LHCN-M2 (cell line): ENCODE measurements at regions not wholly inside any gene's neighbourhood (a gene's known extent, or its start where the extent isn't known, plus 50 kb on each side); places are given as distances from the start of the nearest gene placed in this dataset.
"Not testable (repeated sequence)": the region's sequence is repeated elsewhere in the genome, so short reads cannot be mapped to it uniquely, and the experiment has no call there.

Experiments used
- DNase-seq: peaks from one replicate; pipeline ENCODE4 v3.0.0-alpha.2; 2012; ENCODE audit warnings: low read depth

DNA sequence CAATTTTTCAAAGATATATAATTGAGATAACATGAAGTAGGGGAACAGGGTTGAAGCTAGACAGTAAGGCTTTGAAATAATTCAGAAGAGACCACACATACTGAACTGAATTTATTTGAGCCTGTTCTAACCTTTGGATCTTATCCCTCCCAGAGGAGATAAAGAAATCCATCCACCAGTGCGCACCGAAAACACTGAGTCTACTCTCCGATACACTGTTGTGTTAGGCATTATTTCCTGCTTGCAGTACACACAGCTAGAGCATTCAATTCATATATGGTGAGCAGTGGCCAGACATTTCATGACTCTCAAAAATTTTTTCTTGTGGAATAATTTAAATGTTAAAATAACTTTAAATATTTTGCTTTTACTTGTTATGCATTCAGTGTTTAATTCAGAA, 342.7 kb downstream of the GPD2 start:
- DNase-seq = no peak

DNA sequence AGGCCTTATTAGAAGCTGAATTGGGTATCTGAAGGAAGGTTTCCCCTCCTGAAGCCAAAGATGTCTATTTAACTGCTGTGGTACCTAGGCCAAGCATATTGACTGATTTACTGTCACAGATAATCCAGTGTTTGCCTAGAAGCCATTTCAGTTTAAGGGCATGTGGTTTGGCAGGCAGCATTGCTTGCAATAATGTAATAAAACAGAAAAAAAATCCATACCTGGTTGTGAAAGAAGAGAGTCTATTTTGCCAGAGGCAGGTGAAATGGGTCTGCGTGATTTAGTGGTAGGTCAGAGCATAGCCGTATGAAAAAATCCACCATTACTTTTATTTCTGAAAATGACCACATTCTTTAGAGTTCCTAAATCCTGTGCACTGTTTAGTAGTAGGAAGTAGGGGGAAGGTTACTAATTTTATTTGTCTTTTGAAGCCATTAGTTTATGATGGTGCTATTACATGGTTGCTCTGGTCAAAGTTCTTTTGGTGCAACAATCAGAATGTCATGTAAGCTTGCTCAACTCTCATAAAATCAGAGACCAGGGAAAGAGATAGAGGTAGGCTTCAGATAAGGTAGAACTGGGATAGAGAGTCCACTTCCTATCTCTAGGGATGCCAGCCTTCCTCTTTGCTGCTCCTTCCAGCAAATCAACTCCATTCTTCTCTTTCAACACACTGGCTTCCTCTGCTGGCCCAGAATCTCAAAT, 343.4 kb downstream of the GPD2 start:
- DNase-seq = no peak

DNA sequence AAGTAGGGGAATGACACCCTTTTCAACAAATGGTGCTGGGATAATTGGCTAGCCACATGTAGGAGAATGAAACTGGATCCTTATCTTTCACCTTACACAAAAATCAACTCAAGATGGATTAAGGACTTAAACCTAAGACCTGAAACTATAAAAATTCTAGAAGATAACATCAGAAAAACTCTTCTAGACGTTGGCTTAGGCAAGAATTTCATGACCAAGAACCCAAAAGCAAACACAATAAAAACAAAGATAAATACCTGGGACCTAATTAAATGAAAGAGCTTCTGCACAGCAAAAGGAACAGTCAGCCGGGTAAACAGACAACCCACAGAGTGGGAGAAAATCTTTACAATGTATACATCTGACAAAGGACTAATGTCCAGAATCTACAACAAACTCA, 345.5 kb downstream of the GPD2 start:
- not testable (repeated sequence) for DNase-seq

DNA sequence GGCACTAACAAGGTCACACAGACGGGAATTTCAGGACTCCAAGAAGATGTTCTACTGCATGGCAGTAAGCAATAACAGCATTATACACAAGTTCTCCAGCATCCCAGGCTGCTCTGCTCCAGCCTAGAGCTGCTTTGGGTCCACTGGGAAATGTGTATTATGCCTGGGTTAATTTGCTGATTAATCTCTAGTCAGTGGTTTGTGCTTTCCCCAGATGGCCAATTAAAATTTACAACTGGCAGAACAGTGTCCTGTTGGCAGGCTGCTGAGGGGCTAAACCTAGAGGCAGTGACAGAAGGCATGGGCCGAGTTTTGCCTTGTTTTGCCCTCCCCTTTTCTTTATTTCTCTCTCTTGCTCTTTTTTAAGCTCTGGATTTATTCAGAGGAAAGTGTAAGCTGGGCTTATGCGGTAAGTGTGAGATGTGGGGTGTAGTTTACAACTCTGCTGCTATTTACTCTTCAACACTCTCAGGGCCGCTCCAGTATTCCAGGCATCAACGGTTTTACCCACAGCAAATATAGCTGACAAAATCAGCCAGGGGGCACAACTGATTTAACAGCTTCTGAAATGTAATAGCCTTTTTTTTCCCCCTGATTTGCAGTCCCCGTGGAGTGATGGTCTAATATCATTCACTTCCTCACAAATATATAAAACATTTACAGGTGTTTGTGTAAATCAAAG, 348.0 kb downstream of the GPD2 start:
- DNase-seq = peak; percentile 9

DNA sequence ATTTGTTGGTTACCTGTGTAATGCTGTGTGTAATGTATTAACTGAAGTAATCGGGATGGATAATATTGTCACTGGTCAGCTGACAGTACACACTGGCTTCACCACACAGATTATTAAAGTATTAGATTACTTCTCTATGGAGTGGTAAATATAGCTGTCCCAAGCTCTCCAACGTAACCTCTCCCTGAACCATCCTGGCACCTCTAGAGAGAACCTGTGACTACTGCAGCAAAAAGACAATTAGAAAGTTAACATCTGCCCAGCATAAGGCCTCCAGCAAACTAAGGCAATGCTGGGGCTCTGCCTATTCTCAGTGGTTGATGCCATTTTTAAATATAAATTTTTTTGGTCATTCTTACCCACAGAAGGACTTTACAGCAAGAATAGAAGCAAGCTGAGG, 351.3 kb downstream of the GPD2 start:
- no peak for DNase-seq

DNA sequence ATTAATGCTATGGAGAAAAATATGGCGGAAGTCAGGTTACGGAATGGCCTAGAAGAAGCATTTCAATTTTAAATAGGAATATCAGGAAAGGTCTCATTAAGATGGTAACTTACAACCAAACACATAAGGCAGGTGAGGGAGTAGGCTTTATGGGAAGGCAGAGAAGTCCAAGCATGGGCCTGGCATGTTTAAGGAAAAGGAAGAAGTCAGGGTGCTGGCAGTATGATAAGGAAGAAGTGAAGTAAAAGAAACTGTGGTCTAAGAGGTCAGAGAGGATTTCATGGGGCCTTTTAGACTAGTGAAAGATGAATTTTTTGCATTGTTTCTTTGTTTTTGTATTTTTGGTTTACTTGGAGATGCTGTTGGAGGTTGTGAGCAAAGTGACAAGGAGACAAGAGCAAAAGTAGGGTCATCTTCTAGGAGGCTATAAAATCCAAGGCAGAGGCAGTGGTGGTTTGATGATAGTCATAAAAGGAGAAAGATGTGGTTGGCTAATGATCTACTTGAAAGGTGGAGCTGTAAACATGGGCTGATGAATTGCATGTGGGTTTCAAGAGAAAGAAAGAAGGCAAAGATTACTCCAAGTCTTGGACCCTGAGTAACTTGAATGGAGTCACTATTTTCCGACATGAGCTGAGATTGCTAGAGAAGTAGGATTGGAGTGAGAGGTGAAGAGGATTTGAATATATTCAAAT, 354.3 kb downstream of the GPD2 start:
- no peak for DNase-seq

DNA sequence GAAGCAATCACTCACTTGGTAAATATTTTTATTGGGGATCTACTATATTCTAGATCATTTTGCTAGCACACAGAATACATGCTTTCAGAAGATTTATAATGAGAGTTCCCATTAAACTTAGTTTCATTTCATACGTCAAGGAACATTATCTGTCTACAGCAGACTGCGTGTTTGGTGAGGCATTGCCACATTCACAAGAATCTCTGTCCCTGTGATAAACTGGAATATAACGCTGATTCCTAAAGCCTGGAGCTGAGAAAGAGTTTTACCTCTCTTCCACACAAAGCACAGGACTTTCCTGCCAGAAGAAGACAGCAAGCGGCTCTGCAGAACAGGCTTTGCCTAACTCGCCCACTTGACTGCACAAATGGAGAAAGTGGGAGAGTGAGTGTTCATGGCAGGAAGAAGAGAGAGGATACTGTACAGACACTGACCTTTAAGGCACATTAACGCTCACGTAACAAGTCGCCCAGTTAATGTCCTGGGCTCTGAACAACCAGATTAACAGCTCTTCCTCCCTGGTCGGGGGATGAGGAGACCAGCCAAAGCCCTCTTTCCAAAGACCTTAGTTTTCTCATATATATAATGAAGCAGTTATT, 356.2 kb downstream of the GPD2 start:
- DNase-seq = no peak

DNA sequence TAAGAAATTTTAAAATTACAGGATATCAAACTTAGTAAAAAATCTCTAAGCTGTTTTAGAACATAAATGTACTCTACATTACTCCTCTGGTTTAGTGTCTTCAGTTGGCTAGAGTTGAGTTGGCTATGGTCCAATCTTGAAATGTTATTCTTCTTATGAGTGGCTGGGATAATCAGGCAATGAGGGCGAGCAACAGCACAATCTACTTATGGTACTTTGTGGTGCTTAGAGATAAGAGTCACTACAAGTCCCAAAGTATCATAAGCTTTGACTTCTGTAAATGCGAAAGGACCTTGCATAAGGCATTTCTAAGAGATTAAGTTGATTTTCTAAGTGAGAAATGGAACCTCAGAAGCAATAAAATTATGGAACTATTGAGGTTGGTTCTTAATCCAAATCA, 361.7 kb downstream of the GPD2 start:
- no peak for DNase-seq

DNA sequence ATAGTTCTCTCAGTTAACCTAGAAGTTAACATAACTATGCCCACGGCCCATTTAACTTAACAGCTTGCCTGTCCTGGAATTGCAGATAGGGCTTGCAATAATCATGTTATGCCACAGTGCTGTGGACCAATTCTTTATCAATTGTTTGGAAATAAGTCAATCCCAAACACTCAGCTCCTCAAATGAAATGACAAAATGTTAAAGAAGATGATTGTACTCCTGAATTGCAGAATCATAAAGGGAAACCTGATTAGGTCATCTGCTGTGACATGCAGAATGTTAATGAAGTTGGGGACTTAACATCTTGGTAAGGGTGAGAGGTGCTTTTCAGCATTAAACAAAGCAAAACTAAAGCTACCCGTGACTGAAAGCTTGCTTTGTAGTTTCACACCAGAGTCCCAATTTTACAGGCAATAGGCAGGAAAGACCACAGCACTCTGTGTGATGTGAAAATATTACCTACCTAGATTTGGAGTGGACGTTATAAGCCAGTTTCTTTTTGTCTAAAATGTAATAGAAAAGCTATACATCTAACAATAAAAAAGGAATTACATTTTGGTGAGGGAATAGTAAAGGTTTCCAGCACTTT, 364.0 kb downstream of the GPD2 start:
- no peak for DNase-seq

DNA sequence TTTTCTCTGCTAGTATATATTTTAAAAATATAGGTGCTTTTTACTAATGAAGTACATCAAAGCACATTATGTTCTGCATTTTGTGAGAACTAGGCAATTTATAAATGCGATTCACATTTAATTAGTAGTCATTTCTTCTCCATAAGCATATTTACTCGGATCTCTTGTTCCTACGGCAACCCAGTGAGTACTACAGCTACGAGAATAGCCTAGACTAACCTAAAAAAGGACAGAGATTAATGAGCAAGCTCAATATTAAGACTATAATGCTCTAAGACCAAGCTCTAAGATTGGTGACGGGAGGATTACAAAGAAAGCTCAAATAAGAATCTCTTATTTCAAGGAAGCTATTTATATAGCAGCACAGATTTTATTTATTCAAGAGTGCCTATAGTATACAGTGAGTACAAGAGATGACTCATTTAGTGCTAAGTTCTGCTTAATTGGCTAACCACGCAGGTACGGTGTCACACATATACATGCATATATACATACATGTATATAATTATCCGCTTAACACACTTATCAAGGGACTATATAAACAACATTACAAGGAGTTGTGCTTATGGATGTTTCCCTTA, 364.7 kb downstream of the GPD2 start:
- DNase-seq = no peak

DNA sequence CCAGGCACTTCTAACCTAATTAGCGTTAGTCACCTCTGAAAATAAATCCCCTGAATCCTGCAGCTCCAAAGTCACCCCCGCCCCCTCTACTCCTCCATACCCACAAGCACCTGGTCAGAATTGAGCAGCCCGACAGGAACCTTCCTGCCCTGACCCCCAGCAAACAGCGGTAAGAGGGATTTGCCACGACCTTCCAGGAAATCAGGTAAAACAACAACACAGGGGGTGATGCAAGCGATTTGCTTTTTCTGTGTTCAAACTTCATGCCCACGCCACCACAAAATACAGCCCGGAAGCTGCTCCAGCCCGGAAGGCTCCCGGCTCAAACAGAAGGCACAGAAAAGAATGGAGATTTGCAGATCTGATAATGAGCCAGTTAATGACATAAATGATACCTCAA, 367.1 kb downstream of the GPD2 start:
- no peak for DNase-seq

DNA sequence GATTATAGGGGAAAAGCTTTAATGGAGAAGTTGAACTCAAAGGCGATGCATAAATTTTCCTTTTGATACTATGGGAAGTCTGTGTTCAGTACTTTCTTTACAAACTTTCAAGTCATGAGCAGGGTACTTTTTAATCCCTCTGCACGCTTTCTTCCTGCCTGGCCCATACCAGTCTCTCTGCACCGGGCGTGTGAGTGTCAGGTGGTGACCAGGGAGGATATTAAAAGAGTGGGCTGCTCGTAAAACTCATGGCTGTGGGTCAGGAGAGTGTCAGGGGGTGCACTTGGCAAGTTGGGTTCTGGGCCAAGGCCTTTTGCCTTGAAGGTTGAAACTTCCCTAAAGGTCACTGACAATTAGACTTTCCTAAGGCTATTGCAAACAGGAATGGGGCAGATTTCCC, 367.8 kb downstream of the GPD2 start:
- DNase-seq = no peak

DNA sequence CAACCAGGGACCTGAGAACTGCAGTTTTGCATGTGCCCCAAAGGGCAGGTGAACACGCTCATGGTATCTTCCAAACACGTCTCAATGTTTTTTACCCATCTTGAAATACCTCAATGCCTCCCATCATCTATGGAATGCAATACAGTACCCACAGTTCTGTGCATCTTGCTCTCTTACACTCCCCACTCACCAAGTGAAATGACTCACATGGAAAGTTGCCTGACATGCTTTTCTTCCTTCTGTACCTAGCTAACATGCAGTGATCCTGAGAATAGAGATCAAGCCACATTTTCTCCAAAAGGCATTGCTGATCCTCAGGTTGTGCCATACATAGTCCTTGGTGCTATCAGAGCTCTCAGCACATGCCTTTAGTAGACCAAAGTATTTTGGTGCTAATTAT, 373.9 kb downstream of the GPD2 start:
- DNase-seq = no peak

DNA sequence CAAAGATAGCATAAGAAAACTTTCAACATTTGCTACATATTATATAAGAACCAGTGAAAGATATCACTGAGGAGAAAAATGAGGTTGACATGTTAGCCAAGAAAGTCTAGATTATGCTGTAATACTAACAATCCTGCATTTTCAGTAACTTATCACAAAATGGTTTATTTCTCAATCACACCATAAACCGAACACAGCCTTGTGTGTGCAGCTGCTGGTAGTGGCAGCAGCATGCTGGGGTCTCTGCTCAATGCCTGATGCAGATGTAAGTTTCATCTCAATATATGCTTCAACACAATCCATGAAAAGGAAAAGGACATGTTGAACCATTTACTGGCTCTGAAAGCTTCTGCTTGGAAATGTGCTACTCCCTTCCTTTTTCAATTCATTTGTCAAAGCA, 376.3 kb downstream of the GPD2 start:
- no peak for DNase-seq

DNA sequence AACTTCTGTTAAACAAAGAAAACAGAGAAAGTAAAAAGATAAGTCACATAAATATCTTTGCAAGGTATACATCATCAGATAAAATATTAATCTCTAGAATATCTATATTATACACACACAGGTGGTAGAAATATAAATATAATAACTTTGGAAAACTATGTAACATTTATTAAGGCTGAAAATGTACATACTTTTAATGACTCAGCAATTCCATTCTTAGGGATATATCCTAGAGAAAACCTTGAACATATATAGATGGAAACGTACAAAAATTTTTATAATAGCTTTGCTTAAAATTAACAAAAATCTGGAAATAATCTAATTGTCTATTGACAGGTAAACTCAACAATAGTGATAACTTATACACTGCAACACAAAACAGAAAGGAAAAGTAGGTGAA, 381.3 kb downstream of the GPD2 start:
- DNase-seq = no peak

DNA sequence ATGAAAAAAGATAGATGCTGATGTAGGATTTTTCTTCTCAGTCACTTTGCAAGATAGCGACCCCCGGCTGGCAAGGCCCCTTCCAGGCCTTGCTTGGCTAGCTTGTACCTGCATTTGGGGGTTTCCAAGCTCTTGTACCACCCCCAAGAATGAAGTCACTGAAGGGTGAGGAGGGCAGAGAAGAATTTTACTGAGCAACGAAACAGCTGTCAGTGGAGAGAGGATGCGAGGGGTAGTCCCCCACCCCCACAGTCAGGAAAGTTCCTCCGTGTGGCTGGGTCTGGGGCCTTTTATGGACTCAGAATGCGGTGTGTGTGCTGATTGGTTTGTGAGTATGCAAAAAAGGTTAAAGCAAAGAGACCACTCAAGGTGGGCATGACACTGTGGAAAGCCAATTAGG, 382.0 kb downstream of the GPD2 start:
- no peak for DNase-seq

DNA sequence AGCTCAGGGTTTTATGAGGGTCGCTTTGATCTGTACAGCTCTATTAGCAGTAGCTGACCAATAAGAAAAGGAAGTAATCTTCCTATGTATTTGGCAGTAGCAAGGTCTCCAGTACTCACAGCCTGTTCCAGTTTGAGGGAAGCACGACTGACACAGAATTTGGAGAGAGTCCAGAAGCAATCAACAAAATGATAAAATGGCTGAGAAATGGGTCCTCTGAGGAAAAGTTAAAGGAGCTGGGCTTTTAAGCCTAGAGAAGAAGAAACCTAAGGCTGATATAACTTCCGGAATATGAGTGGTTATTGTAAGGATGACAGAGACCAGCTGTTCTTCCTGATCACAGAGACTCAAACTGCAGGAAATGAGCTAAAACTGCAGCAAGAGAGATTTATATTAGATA, 382.8 kb downstream of the GPD2 start:
- DNase-seq = peak; percentile 88

DNA sequence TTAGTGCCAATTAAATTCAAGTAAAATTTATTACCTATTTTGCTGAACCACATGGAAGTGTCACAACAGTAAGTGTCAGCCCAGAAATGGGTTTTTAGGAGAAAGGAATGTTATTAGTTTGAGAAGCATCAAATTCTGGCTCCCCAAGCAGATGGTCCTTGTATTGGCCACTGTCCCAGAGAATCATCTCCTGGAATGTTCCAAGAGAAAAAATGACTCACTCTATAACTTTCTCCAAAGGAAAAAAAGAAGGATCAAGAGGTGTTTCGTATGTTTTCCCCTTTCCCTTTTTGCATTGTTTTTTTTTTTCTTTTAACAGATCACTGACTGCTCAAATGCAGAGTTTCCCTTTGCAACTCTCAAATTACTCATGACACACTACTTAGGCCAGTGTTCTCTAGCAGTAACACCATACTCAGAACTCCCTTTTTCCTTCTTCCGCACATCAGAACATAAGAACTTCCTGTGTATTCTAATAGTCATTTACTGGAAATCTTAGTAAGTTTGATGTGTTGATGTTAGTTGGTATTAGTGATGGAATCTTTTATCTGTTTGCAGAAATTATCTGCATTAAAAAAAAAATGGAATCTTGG, 390.3 kb downstream of the GPD2 start:
- peak; percentile 93 for DNase-seq

DNA sequence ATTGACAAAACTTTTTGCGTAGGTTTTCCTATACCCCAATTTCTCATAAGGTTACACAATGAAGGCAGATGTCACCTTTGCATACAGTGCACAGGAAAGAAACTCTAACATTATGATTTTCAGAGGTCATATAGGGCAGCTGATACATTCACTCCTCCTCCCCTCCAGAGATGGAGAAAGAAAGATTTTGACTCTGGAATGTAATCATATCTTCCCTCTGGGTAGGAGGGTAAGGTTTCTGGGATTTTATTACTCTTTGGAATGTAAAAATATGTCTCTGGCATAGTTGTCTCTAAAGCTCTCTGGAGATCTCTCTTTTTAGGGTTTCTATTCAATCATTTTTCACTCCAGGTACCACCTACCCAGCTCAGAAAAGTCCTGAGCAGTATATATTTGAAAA, 398.3 kb downstream of the GPD2 start:
- DNase-seq = no peak

DNA sequence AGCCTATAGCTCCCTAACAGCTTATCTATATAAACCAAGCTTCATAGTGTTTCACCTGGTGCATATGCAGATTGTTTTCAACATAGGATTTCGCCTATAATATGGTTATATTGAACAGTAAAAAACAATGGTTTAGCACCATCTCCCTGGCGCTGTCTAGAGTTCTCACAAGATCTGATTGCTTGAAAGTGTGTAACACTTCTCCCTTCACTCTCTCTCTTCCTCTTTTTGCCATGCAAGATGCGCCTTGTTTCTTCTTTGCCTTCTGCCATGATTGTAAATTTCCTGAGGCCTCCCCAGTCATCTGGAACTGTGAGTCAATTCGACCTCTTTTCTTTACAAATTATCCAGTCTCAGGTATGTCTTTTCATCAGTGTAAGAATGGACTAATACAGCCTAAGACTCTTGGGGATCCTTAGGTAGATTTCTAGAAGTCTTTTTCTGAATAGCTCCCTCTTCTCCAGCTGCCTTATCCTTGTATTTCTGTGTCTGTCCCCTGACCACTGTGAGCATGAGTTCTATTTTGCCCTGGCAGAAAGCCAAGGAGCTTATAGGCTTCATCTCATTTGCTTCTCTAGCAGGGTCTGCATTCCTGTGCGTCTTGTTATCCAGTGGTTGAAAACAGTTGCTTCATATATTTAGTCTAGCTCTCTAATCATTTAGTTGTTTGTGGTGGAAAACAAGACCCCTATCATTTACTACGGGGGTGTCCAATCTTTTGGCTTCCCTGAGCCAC, 401.6 kb downstream of the GPD2 start:
- DNase-seq = no peak

DNA sequence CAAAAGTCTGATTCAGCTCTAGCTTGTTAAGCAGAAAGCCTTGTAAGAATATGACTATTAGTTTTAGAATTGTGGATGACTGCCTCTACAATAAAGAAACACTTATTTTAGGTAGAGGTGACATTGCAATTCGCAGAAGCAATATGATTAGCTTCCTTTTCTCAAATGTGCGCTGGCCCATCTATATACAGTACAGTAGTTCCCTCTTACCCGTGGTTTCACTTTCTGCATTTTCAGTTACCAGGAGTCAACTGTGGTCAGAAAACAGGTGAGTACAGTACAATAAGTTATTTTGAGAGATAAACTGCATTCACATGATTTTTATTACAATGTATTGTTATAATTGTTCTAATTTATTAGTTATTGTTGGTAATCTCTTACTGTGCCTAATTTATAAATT, 405.1 kb downstream of the GPD2 start:
- no peak for DNase-seq
